Cardiac muscle cell (in vitro differentiated cells and primary cell): ENCODE measurements at regions not wholly inside any gene's neighbourhood (a gene's known extent, or its start where the extent isn't known, plus 50 kb on each side); places are given as distances from the start of the nearest gene placed in this dataset.

Experiments used
- DNase-seq, 2 donors: peaks; one replicate each; pipeline versions ENCODE4 v3.0.0 to v3.0.0-alpha.2; 2010 to 2017; ENCODE audit warnings: low read depth in 1 of 2, low spot score in 1 of 2
- H3K27ac ChIP-seq: fragments of 200-600 bp; sonication (generic); 2 replicates; pipeline ENCODE4 v1.5.1; 2016
- H3K27me3 ChIP-seq: fragments of 200-600 bp; sonication (generic); 2 replicates; pipeline ENCODE4 v1.6.0; 2016; ENCODE audit warnings: control low read depth
- H3K36me3 ChIP-seq: fragments of 200-600 bp; sonication (generic); 2 replicates; pipeline ENCODE4 v1.5.1; 2016; ENCODE audit warnings: control low read depth
- H3K4me1 ChIP-seq: fragments of 200-600 bp; sonication (generic); 2 replicates; pipeline ENCODE4 v1.8.1; 2017; ENCODE audit warnings: low read depth, mild to moderate bottlenecking, mixed run types
- H3K4me3 ChIP-seq: fragments of 200-600 bp; sonication (generic); 2 replicates; pipeline ENCODE4 v1.5.1; 2016; ENCODE audit warnings: mild to moderate bottlenecking
- H3K9me3 ChIP-seq: fragments of 200-600 bp; sonication (generic); 2 replicates; pipeline ENCODE4 v1.5.1; 2017; ENCODE audit warnings: low read depth, mild to moderate bottlenecking, control low read depth
- TF ChIP-seq, protein P1 (sequence below): IDR thresholded peaks from 2 replicates; pipeline ENCODE4 v1.5.1; 2012; ENCODE audit warnings: low read depth, mild to moderate bottlenecking, low read length

DNA sequence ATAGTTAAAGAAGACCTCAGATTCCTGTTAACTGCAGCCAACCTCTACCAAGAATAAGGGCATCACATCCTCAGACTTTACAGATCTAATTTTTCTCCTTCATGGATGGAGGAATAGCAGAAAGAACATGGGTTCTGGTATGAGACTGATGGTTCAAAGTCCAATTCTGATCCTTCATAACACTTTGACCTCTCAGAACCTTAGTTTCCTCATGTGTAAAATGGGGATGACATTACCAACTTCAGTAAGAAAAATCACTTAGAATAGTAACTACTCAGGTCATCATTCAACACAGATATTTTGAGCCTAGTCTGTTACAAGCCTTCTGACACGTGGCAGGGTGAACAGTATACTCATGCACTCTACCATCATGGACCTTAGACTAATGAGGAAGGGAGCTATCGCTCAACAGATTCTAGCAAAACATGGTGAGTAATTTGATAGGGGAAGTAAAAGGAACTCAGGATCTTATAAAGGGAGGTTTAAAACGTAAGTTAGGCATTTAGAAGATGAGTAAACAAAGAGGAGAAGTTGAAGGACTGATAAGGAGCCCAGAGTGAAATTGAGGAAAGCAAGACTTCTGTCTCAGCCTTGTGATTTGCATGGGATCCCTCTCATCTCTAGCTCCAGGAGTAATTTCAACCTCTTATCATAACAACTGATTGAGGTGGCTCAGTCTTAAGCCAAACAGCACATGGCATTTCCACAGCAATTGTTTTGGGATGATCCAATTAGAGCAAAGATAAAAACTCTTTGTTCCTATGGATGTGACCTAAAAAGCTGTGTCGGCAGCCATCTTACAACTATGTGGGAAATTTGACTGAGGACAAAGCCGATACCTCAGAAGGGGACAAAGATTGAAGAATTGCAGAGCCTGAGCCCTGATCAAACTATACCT, 69.2 kb upstream of the TCF7L2 start:
- no peaks in the 10 kb centered on the region for H3K9me3 ChIP-seq
- no peaks in the 10 kb centered on the region for H3K27me3 ChIP-seq
- H3K27ac ChIP-seq, result no peak overlapping the region
- no peak overlapping the region for H3K4me3 ChIP-seq
- H3K36me3 ChIP-seq, result no peaks in the 10 kb centered on the region
- TF ChIP-seq, protein P1, sequence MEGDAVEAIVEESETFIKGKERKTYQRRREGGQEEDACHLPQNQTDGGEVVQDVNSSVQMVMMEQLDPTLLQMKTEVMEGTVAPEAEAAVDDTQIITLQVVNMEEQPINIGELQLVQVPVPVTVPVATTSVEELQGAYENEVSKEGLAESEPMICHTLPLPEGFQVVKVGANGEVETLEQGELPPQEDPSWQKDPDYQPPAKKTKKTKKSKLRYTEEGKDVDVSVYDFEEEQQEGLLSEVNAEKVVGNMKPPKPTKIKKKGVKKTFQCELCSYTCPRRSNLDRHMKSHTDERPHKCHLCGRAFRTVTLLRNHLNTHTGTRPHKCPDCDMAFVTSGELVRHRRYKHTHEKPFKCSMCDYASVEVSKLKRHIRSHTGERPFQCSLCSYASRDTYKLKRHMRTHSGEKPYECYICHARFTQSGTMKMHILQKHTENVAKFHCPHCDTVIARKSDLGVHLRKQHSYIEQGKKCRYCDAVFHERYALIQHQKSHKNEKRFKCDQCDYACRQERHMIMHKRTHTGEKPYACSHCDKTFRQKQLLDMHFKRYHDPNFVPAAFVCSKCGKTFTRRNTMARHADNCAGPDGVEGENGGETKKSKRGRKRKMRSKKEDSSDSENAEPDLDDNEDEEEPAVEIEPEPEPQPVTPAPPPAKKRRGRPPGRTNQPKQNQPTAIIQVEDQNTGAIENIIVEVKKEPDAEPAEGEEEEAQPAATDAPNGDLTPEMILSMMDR, result no peak
- DNase-seq, result no peak
- H3K4me1 ChIP-seq, result no peaks in the 10 kb centered on the region

DNA sequence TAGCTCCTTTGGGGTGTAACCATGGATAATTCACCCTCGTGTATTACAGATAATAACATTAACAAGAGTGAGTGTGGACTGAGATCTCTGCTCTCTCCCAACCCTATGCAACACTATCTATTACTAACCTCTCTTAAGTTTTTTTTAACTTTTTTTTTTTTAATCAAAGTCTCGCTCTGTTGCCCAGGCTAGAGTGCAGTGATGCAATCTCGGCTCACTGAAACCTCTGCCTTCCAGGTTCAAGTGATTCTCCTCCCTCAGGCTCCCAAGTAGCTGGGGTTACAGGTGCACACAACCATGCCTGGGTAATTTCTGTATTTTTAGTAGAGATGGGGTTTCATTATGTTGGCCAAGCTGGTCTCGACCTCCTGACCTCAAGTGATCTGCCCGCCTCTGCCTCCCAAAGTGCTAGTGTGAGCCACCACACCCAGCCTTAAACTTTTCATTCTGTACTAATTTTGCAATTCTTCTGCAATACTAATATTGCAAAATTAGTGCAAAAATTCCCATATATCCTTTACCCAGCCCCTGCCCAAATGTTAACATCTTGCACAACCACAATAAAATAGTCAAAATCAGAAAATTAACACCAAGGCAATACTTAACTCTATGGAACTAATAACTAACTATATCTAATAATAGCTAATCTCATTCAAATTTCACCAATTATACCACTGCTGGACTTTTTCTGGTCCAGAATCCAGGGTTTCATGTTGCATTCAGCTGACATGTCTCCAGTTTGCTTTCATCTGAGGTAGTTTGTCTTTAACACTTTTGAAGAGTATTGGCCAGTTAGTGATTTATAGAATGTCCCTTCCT, 66.5 kb upstream of the TCF7L2 start:
- Histone ChIP-seq H3K4me3 (no peak overlapping the region), H3K4me1 (no peaks in the 10 kb centered on the region), H3K27ac (no peak overlapping the region), H3K27me3 (no peaks in the 10 kb centered on the region), H3K9me3 (no peaks in the 10 kb centered on the region), H3K36me3 (no peaks in the 10 kb centered on the region)
- TF ChIP-seq, protein P1, result no peak
- no peak for DNase-seq

DNA sequence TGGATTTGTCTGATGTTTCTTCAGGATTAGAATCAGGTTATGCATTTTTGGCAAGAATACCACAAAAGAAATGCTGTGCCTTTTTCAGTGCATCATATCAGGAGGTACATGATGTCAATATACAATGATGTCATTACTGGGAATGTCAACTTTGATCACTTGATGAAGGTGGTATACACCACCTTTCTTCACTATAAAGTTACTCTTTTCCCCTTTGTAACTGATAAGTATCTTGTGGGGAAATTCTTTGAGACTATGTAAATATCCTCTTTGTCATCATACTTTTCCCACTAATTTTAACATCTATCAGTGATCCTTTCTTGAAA, 65.9 kb upstream of the TCF7L2 start:
- no peaks in the 10 kb centered on the region for H3K4me1 ChIP-seq
- no peaks in the 10 kb centered on the region for H3K27me3 ChIP-seq
- TF ChIP-seq, protein P1, result no peak
- no peak overlapping the region for H3K4me3 ChIP-seq
- H3K9me3 ChIP-seq, result no peaks in the 10 kb centered on the region
- no peaks in the 10 kb centered on the region for H3K36me3 ChIP-seq
- no peak overlapping the region for H3K27ac ChIP-seq
- no peak for DNase-seq

DNA sequence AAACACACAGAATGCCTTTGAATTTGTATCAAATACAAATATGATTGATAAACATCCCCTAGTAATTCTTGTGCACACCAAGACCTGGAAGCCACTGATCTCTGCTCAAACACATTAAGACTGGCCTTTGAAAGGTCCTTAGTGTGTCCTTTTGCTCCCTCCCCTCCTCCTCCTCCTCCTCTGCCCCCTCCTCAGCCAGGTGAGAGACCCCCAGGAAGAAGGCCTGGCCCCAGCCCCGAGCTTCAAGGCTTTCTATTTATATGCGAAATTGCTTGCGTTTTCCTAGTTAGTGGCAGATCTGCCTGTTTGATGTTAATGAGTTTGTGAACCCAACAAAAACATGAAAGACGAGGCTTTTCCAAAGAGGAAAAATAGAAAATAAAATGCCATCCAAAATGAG, 63.6 kb upstream of the TCF7L2 start:
- DNase-seq, result no peak
- H3K27ac ChIP-seq, result no peak overlapping the region
- TF ChIP-seq, protein P1, result no peak
- no peaks in the 10 kb centered on the region for H3K27me3 ChIP-seq
- H3K36me3 ChIP-seq, result no peaks in the 10 kb centered on the region
- no peak overlapping the region for H3K4me3 ChIP-seq
- no peaks in the 10 kb centered on the region for H3K4me1 ChIP-seq
- H3K9me3 ChIP-seq, result no peaks in the 10 kb centered on the region

DNA sequence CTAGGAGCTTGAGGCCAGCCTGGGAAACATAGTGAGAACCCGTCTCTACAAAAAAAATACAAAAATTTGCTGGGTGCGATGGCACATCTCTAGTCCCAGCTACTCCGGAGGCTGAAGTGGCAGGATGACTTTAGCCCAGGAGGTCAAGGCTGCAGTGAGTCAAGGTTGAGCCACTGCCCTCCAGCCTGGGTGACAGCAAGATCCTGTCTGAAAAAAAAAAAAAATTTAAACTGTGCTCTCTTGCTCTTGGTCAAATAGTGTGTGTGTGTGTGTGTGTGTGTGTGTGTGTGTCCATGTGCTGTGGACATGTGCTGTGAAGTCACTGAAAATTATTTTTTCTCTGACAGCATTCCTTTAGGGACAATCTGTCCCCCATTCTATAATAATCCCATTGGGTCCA, 62.1 kb upstream of the TCF7L2 start:
- TF ChIP-seq, protein P1, result no peak
- no peak for DNase-seq
- H3K4me3 ChIP-seq, result no peak overlapping the region

More for the DNA sequence above, 62.1 kb upstream of the TCF7L2 start:
- no peaks in the 10 kb centered on the region for H3K4me1 ChIP-seq
- no peaks in the 10 kb centered on the region for H3K36me3 ChIP-seq
- H3K27ac ChIP-seq, result no peak overlapping the region
- no peaks in the 10 kb centered on the region for H3K27me3 ChIP-seq
- H3K9me3 ChIP-seq, result no peaks in the 10 kb centered on the region
